Gastrocnemius medialis (tissue), 4 donors: ENCODE measurements at regions not wholly inside any gene's neighbourhood (a gene's known extent, or its start where the extent isn't known, plus 50 kb on each side); places are given as distances from the start of the nearest gene placed in this dataset.
"Not testable (repeated sequence)": the region's sequence is repeated elsewhere in the genome, so short reads cannot be mapped to it uniquely, and the experiment has no call there.

Experiments
- ATAC-seq, 2 donors: fragments of 150-250 bp; one replicate each; pipeline ENCODE4 v1.9.1; 2016
- DNase-seq, 2 donors: peaks; one replicate each; pipeline ENCODE4 v3.0.0-alpha.2; 2019
- H3K27ac ChIP-seq, 4 donors: fragments of 200-600 bp; sonication (generic); 1 replicate in 1 of 4; 2 replicates in 3 of 4; pipeline ENCODE4 v1.5.1; 2016 to 2018; ENCODE audit warnings: mild to moderate bottlenecking in 2 of 4, moderate library complexity in 1 of 4
- H3K27me3 ChIP-seq, 3 donors: fragments of 200-600 bp; sonication (generic) in 2 of 3; 1 replicate in 1 of 3; 2 replicates in 2 of 3; pipeline versions ENCODE4 v1.5.1 to v1.6.0; 2016 to 2019; ENCODE audit warnings: mild to moderate bottlenecking in 1 of 3, moderate library complexity in 1 of 3
- H3K36me3 ChIP-seq, 2 donors: fragments of 200-600 bp; sonication (generic) in 1 of 2; one replicate each; pipeline ENCODE4 v1.5.1; 2017 to 2018
- H3K4me1 ChIP-seq, 2 donors: fragments of 200-600 bp; sonication (generic) in 1 of 2; one replicate each; pipeline ENCODE4 v1.5.1; 2016 to 2017; ENCODE audit warnings: mild to moderate bottlenecking in 2 of 2
- H3K4me3 ChIP-seq, 4 donors: fragments of 200-600 bp; sonication (generic) in 3 of 4; 1 replicate in 1 of 4; 2 replicates in 3 of 4; pipeline ENCODE4 v1.5.1; 2016 to 2019; ENCODE audit warnings: mild to moderate bottlenecking in 2 of 4
- H3K9me3 ChIP-seq, 3 donors: fragments of 200-600 bp; sonication (generic) in 2 of 3; 1 replicate in 1 of 3; 2 replicates in 2 of 3; pipeline ENCODE4 v1.5.1; 2016 to 2019
- CTCF ChIP-seq, 5 experiments: fragments of 450-650 bp in 3 of 5; fragments of 200-600 bp in 2 of 5; sonication (generic) in 2 of 5; IDR thresholded peaks in 4 of 5; conservative IDR thresholded peaks in 1 of 5; 1 replicate in 4 of 5; 2 replicates in 1 of 5; pipeline ENCODE4 v1.5.1; 2016 to 2019; ENCODE audit warnings: antibody characterized with exemption in 5 of 5, mild to moderate bottlenecking in 3 of 5, moderate library complexity in 3 of 5
- POLR2A ChIP-seq, 2 donors: fragments of 450-650 bp; IDR thresholded peaks; one replicate each; pipeline ENCODE4 v1.6.1; 2017; ENCODE audit warnings: antibody characterized with exemption in 2 of 2, mild to moderate bottlenecking in 2 of 2, moderate library complexity in 2 of 2
- in situ Hi-C, 4 donors: fragments of 200-750 bp; cut with MboI; loops; one replicate each; pipeline versions ENCODE4 v1.15.0 to v1.8.0; 2017; ENCODE audit warnings: low sequenced_read_pairs in 4 of 4
- intact Hi-C: fragments of 100-400 bp; cut with DNase I; formaldehyde crosslinking; loops from one replicate; pipeline ENCODE4 v1.15.1; 2023; ENCODE audit warnings: low total_unique reads

DNA sequence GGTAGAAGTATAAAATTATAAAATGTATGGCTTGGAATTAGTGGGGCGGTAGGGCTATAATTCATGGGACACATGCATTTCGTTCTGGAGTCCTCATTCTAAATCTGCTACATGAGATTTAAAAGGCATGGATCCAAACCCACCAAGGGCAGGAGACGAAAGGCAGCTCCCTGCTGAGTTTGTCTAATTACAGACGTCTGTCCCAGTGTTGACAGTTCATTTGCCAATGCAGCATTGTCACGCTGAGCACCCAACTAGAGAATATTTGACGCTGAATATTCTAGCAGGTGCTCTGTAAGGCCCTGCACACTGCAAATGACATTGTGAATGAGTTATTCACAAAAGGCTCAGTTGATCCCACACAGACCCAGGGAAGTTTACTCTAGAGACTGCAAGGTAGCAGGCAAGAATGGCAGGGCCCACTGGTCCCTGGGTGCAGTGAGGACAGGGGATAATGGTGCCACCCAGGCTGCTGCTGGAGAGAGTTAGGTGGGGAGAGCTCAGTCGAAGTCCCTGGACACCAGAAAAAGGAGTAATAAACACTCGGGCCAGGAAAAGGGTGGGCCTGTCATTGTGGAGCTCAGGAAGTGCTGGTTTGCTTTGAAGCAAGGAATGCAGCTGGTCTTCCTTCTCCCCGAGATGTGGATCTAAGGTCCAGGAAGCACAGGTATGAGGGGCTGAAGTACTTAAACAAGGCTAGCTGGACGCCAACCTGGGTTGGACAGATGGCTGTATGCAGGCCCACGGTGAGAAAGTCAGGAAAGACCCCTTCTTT is 75.0 kb upstream of the JCAD start:
- Histone ChIP-seq H3K4me1 (no peaks in the 10 kb centered on the region), H3K4me3 (no peak overlapping the region), H3K36me3 (no peaks in the 10 kb centered on the region), H3K27ac (no peak overlapping the region), H3K9me3 (no peaks in the 10 kb centered on the region), H3K27me3 (no peaks in the 10 kb centered on the region)
- TF ChIP-seq CTCF (IDR thresholded peaks at IDR 0.05 in 4 of 5, conservative IDR thresholded peaks at IDR 0.05 in 1 of 5), result no peak
- no peak for TF ChIP-seq POLR2A (IDR thresholded peaks at IDR 0.05)
- in situ Hi-C loops (no loop called here), intact Hi-C loops (no loop called here)
- ATAC-seq (no peak), DNase-seq (no peak)

GRCh38 chr10:30133198-30133597 is 73.8 kb upstream of the JCAD start:
- Histone ChIP-seq H3K27me3 (no peaks in the 10 kb centered on the region), H3K4me3 (no peak overlapping the region), H3K9me3 (no peaks in the 10 kb centered on the region), H3K4me1 (no peaks in the 10 kb centered on the region), H3K27ac (no peak overlapping the region), H3K36me3 (no peaks in the 10 kb centered on the region)
- no peak for DNase-seq
- in situ Hi-C loops (no loop called here), intact Hi-C loops (no loop called here)
- no peak for ATAC-seq
- TF ChIP-seq CTCF (IDR thresholded peaks at IDR 0.05 in 4 of 5, conservative IDR thresholded peaks at IDR 0.05 in 1 of 5) (no peak), POLR2A (IDR thresholded peaks at IDR 0.05) (no peak)

- H3K4me1 ChIP-seq, in situ Hi-C loops, DNase-seq, ATAC-seq, H3K27me3 ChIP-seq, intact Hi-C loops, H3K36me3 ChIP-seq, H3K27ac ChIP-seq, H3K4me3 ChIP-seq, H3K9me3 ChIP-seq: not testable (repeated sequence)
Observed at GRCh38 chr10:30131369-30131768, 72.0 kb upstream of the JCAD start.

DNA sequence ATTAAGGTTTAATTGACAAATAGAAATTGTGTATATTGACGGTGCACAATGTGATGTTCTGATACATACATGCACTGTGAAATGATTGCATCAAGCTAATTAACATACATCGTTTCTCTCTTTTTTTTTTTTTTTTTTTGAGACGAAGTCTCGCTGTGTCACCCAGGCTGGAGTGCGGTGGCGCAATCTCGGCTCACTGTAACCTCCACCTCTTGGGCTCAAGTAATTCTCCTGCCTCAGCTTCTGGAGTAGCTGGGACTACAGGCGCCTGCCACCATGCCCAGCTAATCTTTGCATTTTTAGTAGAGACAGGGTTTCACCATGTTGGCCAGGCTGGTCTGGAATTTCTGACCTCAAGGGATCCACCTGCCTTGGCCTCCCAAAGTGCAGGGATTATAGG is 69.9 kb upstream of the JCAD start:
- H3K36me3 ChIP-seq, ATAC-seq, H3K4me3 ChIP-seq, H3K27ac ChIP-seq, in situ Hi-C loops, H3K9me3 ChIP-seq, DNase-seq, H3K27me3 ChIP-seq, intact Hi-C loops, H3K4me1 ChIP-seq: not testable (repeated sequence)

DNA sequence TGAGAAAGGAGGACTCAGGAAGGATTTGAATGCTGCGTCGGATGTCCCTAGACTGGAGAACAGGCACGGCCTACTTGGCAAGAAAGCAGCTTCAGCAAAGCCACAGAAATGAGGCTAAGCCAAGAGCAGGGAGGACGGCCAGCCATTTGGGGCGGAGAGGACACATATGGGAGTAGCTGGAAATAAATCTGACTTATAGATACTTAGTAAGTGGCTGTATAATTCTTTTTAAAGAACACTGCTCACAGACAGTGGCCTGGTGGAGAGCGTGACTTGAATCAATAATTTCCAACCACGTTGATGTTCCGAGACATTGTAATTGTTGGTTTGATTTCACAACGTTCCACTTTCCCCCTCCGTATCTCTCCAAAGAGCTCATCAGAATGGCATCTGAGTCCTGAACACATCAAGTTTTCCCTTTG is 67.7 kb upstream of the JCAD start:
- DNase-seq (no peak), ATAC-seq (no peak)
- H3K4me1 ChIP-seq, result peaks cover 0 to 4% of the 10 kb centered on the region in 2 donors
- no peak overlapping the region for H3K4me3 ChIP-seq
- no peaks in the 10 kb centered on the region for H3K9me3 ChIP-seq
- in situ Hi-C loops, result no loop called here
- intact Hi-C loops, result no loop called here
- no peak for TF ChIP-seq POLR2A (IDR thresholded peaks at IDR 0.05)
- no peak for TF ChIP-seq CTCF (IDR thresholded peaks at IDR 0.05 in 4 of 5, conservative IDR thresholded peaks at IDR 0.05 in 1 of 5)
- H3K36me3 ChIP-seq, result no peaks in the 10 kb centered on the region
- no peak overlapping the region for H3K27ac ChIP-seq
- H3K27me3 ChIP-seq, result no peaks in the 10 kb centered on the region

DNA sequence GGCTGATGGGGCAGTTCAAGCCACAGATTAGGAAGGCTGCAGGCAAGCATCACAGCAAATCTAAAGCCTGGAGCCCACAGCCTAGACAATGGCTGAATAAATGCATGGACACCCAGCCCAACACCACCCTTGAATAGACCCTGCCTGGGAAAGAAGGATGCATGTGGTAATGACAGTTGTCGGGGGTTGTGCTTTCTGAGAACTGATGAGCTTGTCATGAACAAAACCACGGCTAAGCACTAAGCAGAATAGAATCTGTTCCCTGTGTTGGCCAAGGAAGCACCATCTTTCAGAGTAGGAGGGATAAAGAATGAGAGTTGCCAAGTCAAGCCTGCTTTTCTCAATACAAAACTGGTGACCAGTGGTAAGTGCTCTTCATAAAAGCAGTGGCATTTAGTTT is 66.1 kb upstream of the JCAD start:
- no peak for TF ChIP-seq CTCF (IDR thresholded peaks at IDR 0.05 in 4 of 5, conservative IDR thresholded peaks at IDR 0.05 in 1 of 5)
- no peak for TF ChIP-seq POLR2A (IDR thresholded peaks at IDR 0.05)
- H3K27ac ChIP-seq, result no peak overlapping the region
- no peak for DNase-seq
- no peaks in the 10 kb centered on the region for H3K27me3 ChIP-seq
- H3K9me3 ChIP-seq, result no peaks in the 10 kb centered on the region
- peaks cover 0 to 4% of the 10 kb centered on the region in 2 donors for H3K4me1 ChIP-seq
- H3K4me3 ChIP-seq, result no peak overlapping the region
- no peaks in the 10 kb centered on the region for H3K36me3 ChIP-seq
- in situ Hi-C loops, result no loop called here
- intact Hi-C loops, result no loop called here
- ATAC-seq, result no peak
